Activated T-helper 17 cell treated with anti-CD3 and anti-CD28 coated beads, Interleukin-2, amount 50 U/mL, for 72 hours (primary cell): ENCODE measurements at regions not wholly inside any gene's neighbourhood (a gene's known extent, or its start where the extent isn't known, plus 50 kb on each side); places are given as distances from the start of the nearest gene placed in this dataset.
"Not testable (repeated sequence)": the region's sequence is repeated elsewhere in the genome, so short reads cannot be mapped to it uniquely, and the experiment has no call there.

Source experiments
- ATAC-seq: fragments of 150-1000 bp; cut with Tn5 transposase; replicated peaks from 2 replicates; pipeline ENCODE4 v1.10.0; 2021; ENCODE audit warnings: mild to moderate bottlenecking, moderate library complexity
- H3K27ac Mint-ChIP-seq: one replicate; pipeline ENCODE4 v1.8.0; 2022; ENCODE audit warnings: mixed read lengths
- H3K27me3 Mint-ChIP-seq: one replicate; pipeline ENCODE4 v1.8.0; 2022; ENCODE audit warnings: mixed read lengths
- H3K36me3 Mint-ChIP-seq: one replicate; pipeline ENCODE4 v1.8.0; 2022; ENCODE audit warnings: low read depth, mild to moderate bottlenecking, mixed read lengths
- H3K4me1 Mint-ChIP-seq: one replicate; pipeline ENCODE4 v1.8.0; 2022; ENCODE audit warnings: mixed read lengths
- H3K4me3 Mint-ChIP-seq: one replicate; pipeline ENCODE4 v1.8.0; 2022; ENCODE audit warnings: mild to moderate bottlenecking, mixed read lengths
- H3K9me3 Mint-ChIP-seq: one replicate; pipeline ENCODE4 v1.8.0; 2022; ENCODE audit warnings: mixed read lengths

DNA sequence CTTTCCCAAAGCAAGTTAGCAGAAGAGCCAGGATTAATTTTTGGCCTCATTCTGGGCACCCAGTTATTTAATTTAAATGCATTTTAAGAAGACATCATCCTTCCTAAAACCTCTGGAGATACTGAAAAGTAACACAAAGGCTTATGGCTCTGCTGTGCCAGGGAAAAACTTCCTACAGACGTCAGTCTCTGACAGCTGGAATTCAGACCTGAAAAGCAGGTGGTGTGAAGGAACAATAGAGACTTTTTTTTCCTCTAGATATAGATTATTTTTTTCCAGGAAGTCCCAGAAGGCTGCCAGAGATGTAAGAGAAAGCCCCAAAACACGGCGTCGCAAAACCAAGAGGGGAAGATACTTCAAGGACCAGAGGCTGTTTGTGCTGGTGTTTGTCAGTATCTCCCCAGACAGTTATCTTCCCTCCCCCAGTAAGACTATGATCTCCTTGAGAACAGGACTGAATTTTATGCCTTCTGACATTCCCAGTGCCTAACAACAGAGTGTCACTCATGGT lies 88.7 kb upstream of the RASEF start:
- Mint-ChIP-seq H3K27me3 (no peaks in the 10 kb centered on the region), H3K4me1 (no peaks in the 10 kb centered on the region), H3K9me3 (peaks cover 7% of the 10 kb centered on the region), H3K4me3 (no peak overlapping the region), H3K27ac (no peak overlapping the region), H3K36me3 (no peaks in the 10 kb centered on the region)
- no peak for ATAC-seq

GRCh38 chr9:83147315-83148149 lies 84.6 kb upstream of the RASEF start:
- Mint-ChIP-seq H3K9me3 (peaks cover 3% of the 10 kb centered on the region), H3K27me3 (no peaks in the 10 kb centered on the region)

DNA sequence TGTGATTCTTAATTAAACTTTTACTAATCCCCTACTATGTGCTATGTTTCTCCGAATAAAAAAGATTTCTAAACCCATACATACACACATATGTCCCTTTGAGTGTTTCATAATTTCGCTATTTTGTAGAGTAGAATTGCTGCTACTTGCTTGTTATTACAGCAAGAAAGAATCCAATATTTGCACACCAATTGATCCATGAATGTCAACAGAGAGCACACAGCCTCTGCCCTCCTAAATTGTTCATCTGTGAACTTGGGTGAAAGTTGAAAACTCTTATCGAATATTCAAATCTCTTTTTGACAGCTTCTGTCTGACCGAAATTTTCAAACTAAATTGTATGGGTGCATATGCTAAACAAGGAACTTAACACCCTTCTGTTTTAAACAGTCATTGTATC lies 83.4 kb upstream of the RASEF start:
- no peaks in the 10 kb centered on the region for H3K27me3 Mint-ChIP-seq
- no peak for ATAC-seq
- no peaks in the 10 kb centered on the region for H3K4me1 Mint-ChIP-seq
- no peak overlapping the region for H3K27ac Mint-ChIP-seq
- no peak overlapping the region for H3K4me3 Mint-ChIP-seq
- peaks cover 3% of the 10 kb centered on the region for H3K9me3 Mint-ChIP-seq
- H3K36me3 Mint-ChIP-seq, result no peaks in the 10 kb centered on the region

More at GRCh38 chr9:83147315-83148149, 84.6 kb upstream of the RASEF start:
- Mint-ChIP-seq H3K27ac (no peak overlapping the region), H3K4me1 (no peaks in the 10 kb centered on the region), H3K4me3 (no peak overlapping the region), H3K36me3 (no peaks in the 10 kb centered on the region)
- no peak for ATAC-seq

DNA sequence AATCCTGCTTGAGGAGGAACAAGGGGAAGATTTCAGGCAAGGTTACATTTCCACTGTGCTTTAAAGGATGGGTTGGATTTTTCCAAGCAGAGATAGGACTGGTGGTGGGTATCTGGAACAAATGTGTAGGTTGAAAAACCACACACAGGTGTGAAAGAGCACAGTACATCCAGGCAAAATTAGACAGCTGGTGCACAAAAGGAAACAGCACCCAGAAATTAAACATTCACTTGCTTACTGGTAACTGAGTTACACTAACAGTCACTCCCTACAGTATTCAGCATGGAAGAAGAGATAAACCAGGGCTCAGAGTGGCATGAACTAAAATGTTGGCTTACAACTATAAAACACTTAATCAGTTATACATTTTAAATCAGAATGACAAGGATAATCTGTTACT lies 81.5 kb upstream of the RASEF start:
- Mint-ChIP-seq H3K27ac (no peak overlapping the region), H3K36me3 (no peaks in the 10 kb centered on the region), H3K9me3 (peaks cover 3% of the 10 kb centered on the region), H3K4me1 (no peaks in the 10 kb centered on the region), H3K4me3 (no peak overlapping the region), H3K27me3 (no peaks in the 10 kb centered on the region)
- ATAC-seq, result no peak

DNA sequence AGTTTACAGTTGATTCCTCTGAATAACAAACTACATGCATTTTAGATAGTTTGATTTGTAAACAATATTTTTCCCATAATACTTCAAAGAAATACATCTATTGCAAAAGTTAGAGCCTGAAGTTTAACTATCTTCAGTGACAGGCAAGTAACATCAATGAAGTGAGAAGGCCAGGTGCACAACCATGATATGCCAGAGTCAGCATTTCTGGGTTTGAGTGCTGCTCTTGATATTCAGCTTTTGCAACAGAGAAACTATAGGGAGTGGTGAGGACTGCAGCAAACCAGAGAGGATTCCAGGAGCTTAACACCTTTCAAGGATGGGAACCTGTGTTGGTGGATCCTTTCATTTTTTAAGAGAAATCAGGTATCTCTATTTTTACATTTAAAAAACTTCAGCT lies 79.4 kb upstream of the RASEF start:
- no peaks in the 10 kb centered on the region for H3K4me1 Mint-ChIP-seq
- ATAC-seq, result no peak
- H3K27me3 Mint-ChIP-seq, result no peaks in the 10 kb centered on the region
- H3K36me3 Mint-ChIP-seq, result no peaks in the 10 kb centered on the region
- H3K27ac Mint-ChIP-seq, result no peak overlapping the region
- no peak overlapping the region for H3K4me3 Mint-ChIP-seq
- no peaks in the 10 kb centered on the region for H3K9me3 Mint-ChIP-seq

GRCh38 chr9:83141887-83142286 lies 78.9 kb upstream of the RASEF start:
- H3K4me3 Mint-ChIP-seq, result no peak overlapping the region

DNA sequence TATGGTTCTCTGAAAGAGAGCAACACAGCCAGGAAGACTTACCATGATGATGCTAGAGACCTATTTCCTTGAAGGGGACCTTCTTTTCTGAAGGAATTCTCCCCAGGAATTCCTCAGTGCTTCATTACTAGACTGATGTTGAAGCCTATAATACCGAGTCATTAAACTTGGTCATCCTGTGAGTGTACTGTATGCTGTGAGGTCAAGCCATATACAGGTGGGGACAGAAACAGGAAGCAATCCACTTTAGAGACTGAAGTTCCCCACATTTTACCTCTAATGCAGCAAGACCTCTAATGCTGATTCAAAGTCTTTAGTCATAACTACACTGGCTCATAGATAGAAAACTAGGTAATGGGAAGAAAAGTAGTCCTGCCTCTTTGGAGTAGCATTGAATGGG lies 77.1 kb upstream of the RASEF start:
- no peaks in the 10 kb centered on the region for H3K9me3 Mint-ChIP-seq
- H3K4me1 Mint-ChIP-seq, result no peaks in the 10 kb centered on the region
- H3K27me3 Mint-ChIP-seq, result no peaks in the 10 kb centered on the region
- H3K27ac Mint-ChIP-seq, result no peak overlapping the region
- H3K36me3 Mint-ChIP-seq, result no peaks in the 10 kb centered on the region
- ATAC-seq, result no peak
- H3K4me3 Mint-ChIP-seq, result no peak overlapping the region

More at GRCh38 chr9:83141887-83142286, 78.9 kb upstream of the RASEF start:
- no peaks in the 10 kb centered on the region for H3K9me3 Mint-ChIP-seq
- no peaks in the 10 kb centered on the region for H3K36me3 Mint-ChIP-seq
- H3K27me3 Mint-ChIP-seq, result no peaks in the 10 kb centered on the region
- H3K4me1 Mint-ChIP-seq, result no peaks in the 10 kb centered on the region
- no peak for ATAC-seq
- H3K27ac Mint-ChIP-seq, result no peak overlapping the region

GRCh38 chr9:83138422-83139135 lies 75.6 kb upstream of the RASEF start:
- Mint-ChIP-seq H3K27me3 (no peaks in the 10 kb centered on the region), H3K36me3 (no peaks in the 10 kb centered on the region), H3K9me3 (no peaks in the 10 kb centered on the region)

GRCh38 chr9:83133316-83133715 lies 70.4 kb upstream of the RASEF start:
- no peaks in the 10 kb centered on the region for H3K27me3 Mint-ChIP-seq
- ATAC-seq, result no peak
- no peak overlapping the region for H3K27ac Mint-ChIP-seq
- no peaks in the 10 kb centered on the region for H3K9me3 Mint-ChIP-seq
- no peak overlapping the region for H3K4me3 Mint-ChIP-seq
- H3K4me1 Mint-ChIP-seq, result no peaks in the 10 kb centered on the region
- no peaks in the 10 kb centered on the region for H3K36me3 Mint-ChIP-seq

More at GRCh38 chr9:83138422-83139135, 75.6 kb upstream of the RASEF start:
- Mint-ChIP-seq H3K4me1 (no peaks in the 10 kb centered on the region), H3K4me3 (no peak overlapping the region), H3K27ac (no peak overlapping the region)
- no peak for ATAC-seq

GRCh38 chr9:83132768-83133167 lies 69.8 kb upstream of the RASEF start:
- Mint-ChIP-seq H3K4me3 (no peak overlapping the region), H3K27me3 (no peaks in the 10 kb centered on the region), H3K4me1 (no peaks in the 10 kb centered on the region), H3K9me3 (no peaks in the 10 kb centered on the region), H3K27ac (no peak overlapping the region), H3K36me3 (no peaks in the 10 kb centered on the region)
- no peak for ATAC-seq

GRCh38 chr9:83130541-83130940 lies 67.6 kb upstream of the RASEF start:
- no peak overlapping the region for H3K27ac Mint-ChIP-seq
- no peak for ATAC-seq
- no peaks in the 10 kb centered on the region for H3K4me1 Mint-ChIP-seq
- H3K27me3 Mint-ChIP-seq, result no peaks in the 10 kb centered on the region
- H3K9me3 Mint-ChIP-seq, result peaks cover 1% of the 10 kb centered on the region
- no peak overlapping the region for H3K4me3 Mint-ChIP-seq
- no peaks in the 10 kb centered on the region for H3K36me3 Mint-ChIP-seq

DNA sequence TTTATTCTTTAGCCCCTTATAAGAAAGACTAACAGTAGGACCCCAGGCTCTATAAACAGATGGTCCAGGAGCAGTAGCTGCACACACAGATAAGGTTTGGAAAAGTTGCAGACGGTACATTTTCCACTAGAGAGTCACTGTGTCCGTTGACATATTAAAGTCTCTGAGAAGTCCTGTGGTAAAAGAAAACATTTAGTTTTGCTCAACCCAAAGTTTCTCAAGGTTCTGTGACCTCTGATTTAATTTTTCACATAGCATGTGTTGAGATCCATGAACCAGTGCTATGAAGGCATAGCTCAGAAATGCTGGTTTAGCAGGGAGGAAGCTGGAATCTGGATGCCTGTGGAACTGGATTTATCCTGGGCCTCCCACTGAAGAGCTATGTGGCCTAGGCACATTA lies 62.7 kb upstream of the RASEF start:
- H3K27ac Mint-ChIP-seq, result no peak overlapping the region
- H3K4me1 Mint-ChIP-seq, result no peaks in the 10 kb centered on the region
- ATAC-seq, result no peak
- H3K36me3 Mint-ChIP-seq, result no peaks in the 10 kb centered on the region
- H3K27me3 Mint-ChIP-seq, result peaks cover 3% of the 10 kb centered on the region
- no peak overlapping the region for H3K4me3 Mint-ChIP-seq
- H3K9me3 Mint-ChIP-seq, result peaks cover 3% of the 10 kb centered on the region

DNA sequence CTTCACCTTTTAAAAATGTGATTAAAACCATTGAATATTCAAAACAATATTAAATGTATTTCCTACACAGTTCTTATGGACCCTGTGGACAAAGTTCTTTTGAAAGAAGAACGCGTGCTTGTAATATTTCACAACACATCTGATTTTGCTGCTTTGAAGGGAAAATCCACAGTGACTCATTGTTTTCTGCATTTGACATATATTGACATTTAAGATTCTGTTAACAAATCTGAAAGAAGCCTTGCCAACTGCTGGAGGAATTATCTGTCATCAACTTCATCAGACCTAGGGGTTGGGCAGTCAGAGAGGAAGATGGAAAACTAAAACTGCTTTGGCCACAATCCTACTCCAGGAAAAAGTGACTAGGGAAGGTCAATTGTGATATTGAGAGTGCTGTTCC lies 56.9 kb upstream of the RASEF start:
- no peak for ATAC-seq
- Mint-ChIP-seq H3K27ac (no peak overlapping the region), H3K9me3 (no peaks in the 10 kb centered on the region), H3K27me3 (peaks cover 3% of the 10 kb centered on the region), H3K4me1 (no peaks in the 10 kb centered on the region), H3K4me3 (no peak overlapping the region), H3K36me3 (no peaks in the 10 kb centered on the region)

GRCh38 chr9:83116026-83116425 lies 53.1 kb upstream of the RASEF start:
- Mint-ChIP-seq H3K27me3 (no peaks in the 10 kb centered on the region), H3K27ac (no peak overlapping the region), H3K36me3 (no peaks in the 10 kb centered on the region), H3K4me3 (no peak overlapping the region), H3K9me3 (peaks cover 7% of the 10 kb centered on the region), H3K4me1 (no peaks in the 10 kb centered on the region)
- ATAC-seq, result no peak

GRCh38 chr9:83113445-83113844 lies 50.5 kb upstream of the RASEF start:
- not testable (repeated sequence) for H3K4me3 Mint-ChIP-seq, H3K27ac Mint-ChIP-seq, H3K4me1 Mint-ChIP-seq, H3K9me3 Mint-ChIP-seq, H3K27me3 Mint-ChIP-seq, H3K36me3 Mint-ChIP-seq, ATAC-seq
